ENCODE measurements at regions not wholly inside any gene's neighbourhood (a gene's known extent, or its start where the extent isn't known, plus 50 kb on each side); places are given as distances from the start of the nearest gene placed in this dataset.

DNA sequence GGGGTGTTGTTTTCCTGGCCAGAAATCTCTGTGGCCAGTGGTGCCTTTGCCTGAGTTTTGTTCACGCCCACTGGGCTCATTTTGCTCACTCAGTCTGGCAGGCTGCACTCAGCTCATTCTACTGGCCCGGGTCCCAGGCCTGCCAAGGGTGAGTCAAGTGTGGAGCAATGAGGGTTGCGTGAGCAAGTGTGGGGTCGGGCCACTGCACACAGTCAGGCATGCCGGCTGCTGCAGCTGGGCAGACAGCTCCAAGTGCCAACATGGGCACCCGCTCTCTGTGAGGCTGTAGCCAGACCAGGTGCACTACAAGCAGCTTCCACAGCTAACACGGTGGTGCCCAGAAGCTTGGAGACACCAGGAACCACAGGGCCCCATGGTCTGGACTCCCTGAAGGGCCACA lies 801.1 kb upstream of the RAB6C start:
- Histone ChIP-seq H3F3A (replicated peaks; ENCODE audit: insufficient read depth) (no peaks in the 10 kb centered on the region), H3K9me2 (no peaks in the 10 kb centered on the region), H3K27ac (ENCODE audit: low read depth in 2 of 2, low read length in 1 of 2) (no peak overlapping the region), H2AFZ (ENCODE audit: low read depth) (no peak overlapping the region), H3K9ac (no peak overlapping the region), H4K20me1 (ENCODE audit: insufficient read depth) (no peaks in the 10 kb centered on the region), H3K79me2 (ENCODE audit: insufficient read depth) (no peaks in the 10 kb centered on the region), H3K36me3 (replicated peaks in 1 of 2; ENCODE audit: control insufficient read depth in 1 of 2, insufficient read depth in 2 of 2, low read length in 1 of 2) (no peaks in the 10 kb centered on the region), H3K9me3 (no peaks in the 10 kb centered on the region), H3K4me1 (ENCODE audit: control insufficient read depth in 1 of 2, insufficient read depth in 2 of 2, low read depth in 1 of 2, low read length in 1 of 2) (no peaks in the 10 kb centered on the region; a peak in 1 of 4 replicates), H3K4me2 (no peak overlapping the region), H3K27me3 (ENCODE audit: insufficient read depth) (no peaks in the 10 kb centered on the region), H3K4me3 (ENCODE audit: low read depth in 2 of 2, low read length in 1 of 2) (no peak overlapping the region)
- TF ChIP-seq GATA2 (CRISPR knock-in tag; IDR thresholded peaks at IDR 0.05) (no peak), FOXJ3 (CRISPR knock-in tag; IDR thresholded peaks at IDR 0.05) (no peak), TAF1 (IDR thresholded peaks at IDR 0.05; ENCODE audit: borderline replicate concordance, low read depth, low read length) (no peak), JUND (IDR thresholded peaks at IDR 0.05) (no peak), YY1 (IDR thresholded peaks at IDR 0.05; ENCODE audit: low read depth) (no peak), TCF12 (IDR thresholded peaks at IDR 0.05) (no peak), GABPA (IDR thresholded peaks at IDR 0.05; ENCODE audit: low read depth) (no peak), SMC3 (IDR thresholded peaks at IDR 0.05; ENCODE audit: low read depth, low read length) (no peak), TEAD4 (IDR thresholded peaks at IDR 0.05; ENCODE audit: borderline replicate concordance, insufficient read depth) (no peak), SIN3A (IDR thresholded peaks at IDR 0.05; ENCODE audit: borderline replicate concordance, low read depth, low read length) (no peak), CHD2 (IDR thresholded peaks at IDR 0.05; ENCODE audit: low read length, partially characterized antibody) (no peak), EP300 (IDR thresholded peaks at IDR 0.05; ENCODE audit: borderline replicate concordance in 1 of 2, low read depth in 1 of 2, low read length in 1 of 2) (no peak), RAD21 (IDR thresholded peaks at IDR 0.05; ENCODE audit: low read length) (no peak), MEF2A (IDR thresholded peaks at IDR 0.05; ENCODE audit: borderline replicate concordance, low read depth) (no peak)
- TF ChIP-seq, protein P1, sequence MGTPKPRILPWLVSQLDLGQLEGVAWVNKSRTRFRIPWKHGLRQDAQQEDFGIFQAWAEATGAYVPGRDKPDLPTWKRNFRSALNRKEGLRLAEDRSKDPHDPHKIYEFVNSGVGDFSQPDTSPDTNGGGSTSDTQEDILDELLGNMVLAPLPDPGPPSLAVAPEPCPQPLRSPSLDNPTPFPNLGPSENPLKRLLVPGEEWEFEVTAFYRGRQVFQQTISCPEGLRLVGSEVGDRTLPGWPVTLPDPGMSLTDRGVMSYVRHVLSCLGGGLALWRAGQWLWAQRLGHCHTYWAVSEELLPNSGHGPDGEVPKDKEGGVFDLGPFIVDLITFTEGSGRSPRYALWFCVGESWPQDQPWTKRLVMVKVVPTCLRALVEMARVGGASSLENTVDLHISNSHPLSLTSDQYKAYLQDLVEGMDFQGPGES (IDR thresholded peaks at IDR 0.05; ENCODE audit: low read depth, low read length) = no peak
- TF ChIP-seq, protein P2, sequence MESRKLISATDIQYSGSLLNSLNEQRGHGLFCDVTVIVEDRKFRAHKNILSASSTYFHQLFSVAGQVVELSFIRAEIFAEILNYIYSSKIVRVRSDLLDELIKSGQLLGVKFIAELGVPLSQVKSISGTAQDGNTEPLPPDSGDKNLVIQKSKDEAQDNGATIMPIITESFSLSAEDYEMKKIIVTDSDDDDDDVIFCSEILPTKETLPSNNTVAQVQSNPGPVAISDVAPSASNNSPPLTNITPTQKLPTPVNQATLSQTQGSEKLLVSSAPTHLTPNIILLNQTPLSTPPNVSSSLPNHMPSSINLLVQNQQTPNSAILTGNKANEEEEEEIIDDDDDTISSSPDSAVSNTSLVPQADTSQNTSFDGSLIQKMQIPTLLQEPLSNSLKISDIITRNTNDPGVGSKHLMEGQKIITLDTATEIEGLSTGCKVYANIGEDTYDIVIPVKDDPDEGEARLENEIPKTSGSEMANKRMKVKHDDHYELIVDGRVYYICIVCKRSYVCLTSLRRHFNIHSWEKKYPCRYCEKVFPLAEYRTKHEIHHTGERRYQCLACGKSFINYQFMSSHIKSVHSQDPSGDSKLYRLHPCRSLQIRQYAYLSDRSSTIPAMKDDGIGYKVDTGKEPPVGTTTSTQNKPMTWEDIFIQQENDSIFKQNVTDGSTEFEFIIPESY (IDR thresholded peaks at IDR 0.05; ENCODE audit: borderline replicate concordance, low read depth) = no peak
- TF ChIP-seq, protein P3, sequence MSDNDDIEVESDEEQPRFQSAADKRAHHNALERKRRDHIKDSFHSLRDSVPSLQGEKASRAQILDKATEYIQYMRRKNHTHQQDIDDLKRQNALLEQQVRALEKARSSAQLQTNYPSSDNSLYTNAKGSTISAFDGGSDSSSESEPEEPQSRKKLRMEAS (IDR thresholded peaks at IDR 0.05; ENCODE audit: low read depth) = no peak
- TF ChIP-seq, protein P4, sequence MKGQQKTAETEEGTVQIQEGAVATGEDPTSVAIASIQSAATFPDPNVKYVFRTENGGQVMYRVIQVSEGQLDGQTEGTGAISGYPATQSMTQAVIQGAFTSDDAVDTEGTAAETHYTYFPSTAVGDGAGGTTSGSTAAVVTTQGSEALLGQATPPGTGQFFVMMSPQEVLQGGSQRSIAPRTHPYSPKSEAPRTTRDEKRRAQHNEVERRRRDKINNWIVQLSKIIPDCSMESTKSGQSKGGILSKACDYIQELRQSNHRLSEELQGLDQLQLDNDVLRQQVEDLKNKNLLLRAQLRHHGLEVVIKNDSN (IDR thresholded peaks at IDR 0.05; ENCODE audit: borderline replicate concordance, low read depth) = no peak
- DNase-seq = no peak
- ChIA-PET POLR2A (no interaction called here), CTCF (interaction anchor here (0.9 kb wide), 1 partner anchor 14 kb away, joined by 5 read pairs; no protein-coding TSS in a partner anchor)
- WGBS (ENCODE audit: low lambda C conversion rate) = 13% methylated on average over 3 of the region's 7 CpGs

Measured in SK-N-SH (cell line).